MCF 10A (cell line): ENCODE measurements at regions not wholly inside any gene's neighbourhood (a gene's known extent, or its start where the extent isn't known, plus 50 kb on each side); places are given as distances from the start of the nearest gene placed in this dataset.

ENCODE experiments used
- BruUV-seq: library from RNA; stranded (reverse); fragments of 400-500 nt; replicated peaks from 2 replicates; lab custom pipeline; 2021; lab: Mats Ljungman, UMichigan
- CTCF ChIA-PET: fragments of 300-600 bp; sonication (Branson Sonifier 250); formaldehyde crosslinking; extraction: SDS; loops from one replicate; lab custom pipeline; 2021; ENCODE audit warnings: antibody characterized with exemption, inconsistent platforms; lab: Yijun Ruan, JAX
- POLR2A ChIA-PET: fragments of 300-600, 350-650 bp; sonication (Branson Sonifier 250); formaldehyde crosslinking; extraction: SDS; loops from one replicate; lab custom pipeline; 2020; ENCODE audit warnings: antibody characterized with exemption, inconsistent platforms; lab: Yijun Ruan, JAX
- DNase-seq: peaks from one replicate; pipeline ENCODE4 v3.0.0-alpha.2; 2018; ENCODE audit not compliant: unreplicated experiment
- H3K27ac Mint-ChIP-seq: one replicate; pipeline ENCODE4 v1.8.0; 2022; ENCODE audit warnings: mild to moderate bottlenecking, low read depth, mixed read lengths; ENCODE audit not compliant: unreplicated experiment
- H3K27me3 Mint-ChIP-seq: one replicate; pipeline ENCODE4 v1.8.0; 2022; ENCODE audit warnings: mixed read lengths; ENCODE audit not compliant: insufficient read depth, unreplicated experiment
- H3K36me3 Mint-ChIP-seq: one replicate; pipeline ENCODE4 v1.8.0; 2022; ENCODE audit warnings: mild to moderate bottlenecking, moderate library complexity, mixed read lengths; ENCODE audit not compliant: insufficient read depth, unreplicated experiment
- H3K4me1 Mint-ChIP-seq: one replicate; pipeline ENCODE4 v1.8.0; 2022; ENCODE audit warnings: mixed read lengths; ENCODE audit not compliant: insufficient read depth, unreplicated experiment
- H3K4me3 Mint-ChIP-seq: one replicate; pipeline ENCODE4 v1.8.0; 2022; ENCODE audit warnings: mild to moderate bottlenecking, moderate library complexity, mixed read lengths; ENCODE audit not compliant: unreplicated experiment
- H3K9me3 Mint-ChIP-seq: one replicate; pipeline ENCODE4 v1.8.0; 2022; ENCODE audit warnings: mixed read lengths; ENCODE audit not compliant: unreplicated experiment
- intact Hi-C: fragments of 100-400 bp; cut with micrococcal nuclease; formaldehyde crosslinking; loops from 2 replicates; pipeline ENCODE4 v1.14.1; 2022
- TF ChIP-seq, protein P1 (sequence below): fragments of 200-600 bp; IDR thresholded peaks from one replicate; pipeline ENCODE4 v1.8.0; 2022; ENCODE audit warnings: antibody characterized with exemption, mild to moderate bottlenecking; ENCODE audit not compliant: unreplicated experiment

DNA sequence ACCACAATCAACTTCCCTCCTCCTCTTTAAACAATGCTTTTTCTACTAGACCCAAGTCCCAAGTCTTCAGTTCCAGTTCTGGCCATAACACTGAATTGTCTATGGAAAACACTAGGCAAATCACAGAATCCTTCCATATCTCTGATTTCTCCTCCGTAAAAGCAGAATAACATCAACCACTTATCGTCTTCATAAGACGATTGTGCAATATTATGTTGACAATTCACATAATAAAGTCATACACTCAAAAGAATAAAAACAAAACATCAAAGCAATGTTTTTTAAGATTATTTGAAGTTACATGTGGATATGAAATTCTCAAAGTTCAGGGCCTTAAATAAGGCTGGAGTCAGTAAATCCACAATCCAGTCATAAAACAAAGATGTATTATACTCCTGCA, 84.4 kb downstream of the MTERF1 start:
- intact Hi-C loops: no loop called here
- no peak overlapping the region for H3K4me3 Mint-ChIP-seq
- CTCF ChIA-PET: no interaction called here

DNA sequence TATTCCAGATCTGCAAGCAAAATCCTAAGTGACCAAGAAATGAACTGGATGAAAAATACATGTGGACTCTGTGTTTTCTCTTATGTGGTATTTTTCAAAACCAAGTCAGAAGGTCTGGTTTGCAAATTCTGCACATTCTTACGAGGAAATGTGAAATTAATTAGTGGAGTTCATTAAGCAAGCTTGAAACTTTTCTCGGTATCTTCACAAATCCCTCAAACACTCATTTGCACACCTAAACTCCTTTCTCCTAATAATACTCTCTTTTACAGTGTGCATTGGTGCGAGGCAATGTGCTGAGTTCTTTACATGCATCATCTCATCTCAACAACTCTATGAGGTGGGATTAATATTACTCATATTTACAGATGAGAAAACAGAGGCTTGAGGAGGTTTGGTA, 82.1 kb downstream of the MTERF1 start:
- Mint-ChIP-seq H3K27ac (no peak overlapping the region), H3K4me3 (no peak overlapping the region), H3K36me3 (no peaks in the 10 kb centered on the region), H3K4me1 (no peaks in the 10 kb centered on the region), H3K9me3 (no peaks in the 10 kb centered on the region), H3K27me3 (no peaks in the 10 kb centered on the region)
- BruUV-seq: no TSS peak
- ChIA-PET POLR2A (no interaction called here), CTCF (no interaction called here)
- DNase-seq: no peak
- intact Hi-C loops: no loop called here
- TF ChIP-seq, protein P1, sequence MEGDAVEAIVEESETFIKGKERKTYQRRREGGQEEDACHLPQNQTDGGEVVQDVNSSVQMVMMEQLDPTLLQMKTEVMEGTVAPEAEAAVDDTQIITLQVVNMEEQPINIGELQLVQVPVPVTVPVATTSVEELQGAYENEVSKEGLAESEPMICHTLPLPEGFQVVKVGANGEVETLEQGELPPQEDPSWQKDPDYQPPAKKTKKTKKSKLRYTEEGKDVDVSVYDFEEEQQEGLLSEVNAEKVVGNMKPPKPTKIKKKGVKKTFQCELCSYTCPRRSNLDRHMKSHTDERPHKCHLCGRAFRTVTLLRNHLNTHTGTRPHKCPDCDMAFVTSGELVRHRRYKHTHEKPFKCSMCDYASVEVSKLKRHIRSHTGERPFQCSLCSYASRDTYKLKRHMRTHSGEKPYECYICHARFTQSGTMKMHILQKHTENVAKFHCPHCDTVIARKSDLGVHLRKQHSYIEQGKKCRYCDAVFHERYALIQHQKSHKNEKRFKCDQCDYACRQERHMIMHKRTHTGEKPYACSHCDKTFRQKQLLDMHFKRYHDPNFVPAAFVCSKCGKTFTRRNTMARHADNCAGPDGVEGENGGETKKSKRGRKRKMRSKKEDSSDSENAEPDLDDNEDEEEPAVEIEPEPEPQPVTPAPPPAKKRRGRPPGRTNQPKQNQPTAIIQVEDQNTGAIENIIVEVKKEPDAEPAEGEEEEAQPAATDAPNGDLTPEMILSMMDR: no peak

More for the DNA sequence above, 84.4 kb downstream of the MTERF1 start:
- no peak for DNase-seq
- TF ChIP-seq, protein P1: no peak
- Mint-ChIP-seq H3K9me3 (no peaks in the 10 kb centered on the region), H3K27me3 (no peaks in the 10 kb centered on the region), H3K36me3 (no peaks in the 10 kb centered on the region), H3K27ac (no peak overlapping the region), H3K4me1 (no peaks in the 10 kb centered on the region)
- POLR2A ChIA-PET: no interaction called here
- no TSS peak for BruUV-seq

DNA sequence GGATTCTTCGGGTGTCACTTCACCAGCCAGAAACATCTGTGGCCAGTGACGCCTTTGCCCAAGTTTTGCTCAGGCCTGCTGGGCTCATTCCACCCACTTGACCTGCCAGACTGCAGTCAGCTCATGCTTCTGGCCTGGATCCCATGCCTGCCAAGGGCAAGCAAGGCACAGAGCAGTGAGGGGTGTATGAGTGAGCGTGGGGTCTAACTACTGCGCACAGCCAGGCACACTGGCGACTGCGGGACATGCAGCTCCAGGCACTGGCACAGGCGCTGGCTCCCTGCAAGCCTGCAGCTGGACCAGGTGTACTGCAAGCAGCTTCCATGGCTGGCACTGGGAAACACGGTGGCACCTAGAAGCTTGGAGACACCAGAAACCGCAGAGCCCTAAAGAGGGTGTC, 80.1 kb downstream of the MTERF1 start:
- Mint-ChIP-seq H3K4me1 (no peaks in the 10 kb centered on the region), H3K27ac (no peak overlapping the region), H3K36me3 (no peaks in the 10 kb centered on the region), H3K9me3 (no peaks in the 10 kb centered on the region), H3K27me3 (no peaks in the 10 kb centered on the region), H3K4me3 (no peak overlapping the region)
- no peak for DNase-seq
- no TSS peak for BruUV-seq
- TF ChIP-seq, protein P1: no peak
- CTCF ChIA-PET: interaction anchor here (1.0 kb wide), 1 partner anchor 80 kb away, joined by 3 read pairs; no protein-coding TSS in a partner anchor
- intact Hi-C loops: no loop called here
- POLR2A ChIA-PET: no interaction called here

DNA sequence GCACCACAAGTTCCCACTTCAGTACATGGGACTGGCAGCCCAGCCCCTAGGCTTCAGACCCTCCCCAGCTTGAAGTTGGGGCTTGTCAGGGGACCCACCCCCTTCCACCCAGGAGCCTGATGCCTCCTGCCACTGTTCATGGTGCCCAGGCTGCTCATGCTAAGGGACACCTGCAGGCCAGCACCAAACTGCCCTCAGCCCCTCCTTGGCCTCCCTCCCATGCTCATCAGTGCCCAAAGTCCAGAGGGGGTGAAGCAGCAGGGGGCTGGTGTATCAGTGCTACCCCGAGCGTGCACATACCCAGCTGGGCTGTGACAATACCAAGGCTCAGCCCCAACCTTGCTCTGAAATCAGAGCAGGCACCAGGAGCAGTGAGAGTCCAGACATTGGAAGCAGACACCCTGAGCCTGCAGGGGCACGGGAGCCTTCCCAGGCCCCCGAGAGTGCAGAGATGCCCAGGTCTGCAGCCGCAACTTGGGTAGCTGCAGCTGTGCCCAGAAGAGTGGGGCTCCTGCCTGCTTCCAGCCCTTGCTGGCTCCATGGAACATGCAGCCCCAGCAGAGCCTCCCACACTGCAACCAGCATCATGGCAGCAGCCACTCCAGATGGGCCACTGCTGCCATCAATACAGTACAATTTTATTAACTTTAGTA, 79.0 kb downstream of the MTERF1 start:
- H3K36me3 Mint-ChIP-seq: no peaks in the 10 kb centered on the region
- no peaks in the 10 kb centered on the region for H3K27me3 Mint-ChIP-seq
- no peak for DNase-seq
- H3K4me3 Mint-ChIP-seq: no peak overlapping the region
- intact Hi-C loops: no loop called here
- TF ChIP-seq, protein P1: no peak
- CTCF ChIA-PET: no interaction called here
- POLR2A ChIA-PET: no interaction called here
- no peaks in the 10 kb centered on the region for H3K4me1 Mint-ChIP-seq
- no peak overlapping the region for H3K27ac Mint-ChIP-seq
- no TSS peak for BruUV-seq
- H3K9me3 Mint-ChIP-seq: no peaks in the 10 kb centered on the region
